ENCODE measurements at regions not wholly inside any gene's neighbourhood (a gene's known extent, or its start where the extent isn't known, plus 50 kb on each side); places are given as distances from the start of the nearest gene placed in this dataset.

GRCh38 chr1:106677181-106677580 lies 379.3 kb upstream of the PRMT6 start:
- no peak for DNase-seq (ENCODE audit: low read depth)
- TF ChIP-seq CTCF (IDR thresholded peaks at IDR 0.05; ENCODE audit: low read length, missing control alignments): no peak
- no peak overlapping the region for H3K4me3 ChIP-seq (replicated peaks; ENCODE audit: low read depth, low read length)

- TF ChIP-seq CTCF (IDR thresholded peaks at IDR 0.05; ENCODE audit: low read length, missing control alignments): no peak
- DNase-seq (ENCODE audit: low read depth): no peak
- no peak overlapping the region for H3K4me3 ChIP-seq (replicated peaks; ENCODE audit: low read depth, low read length)
Measured at GRCh38 chr1:106677721-106678120, 378.8 kb upstream of the PRMT6 start.

- no peak overlapping the region for H3K4me3 ChIP-seq (replicated peaks; ENCODE audit: low read depth, low read length)
- TF ChIP-seq CTCF (IDR thresholded peaks at IDR 0.05; ENCODE audit: low read length, missing control alignments): no peak
- DNase-seq (ENCODE audit: low read depth): no peak
Measured at GRCh38 chr1:106678279-106679050, 378.0 kb upstream of the PRMT6 start.

GRCh38 chr1:106680216-106680615 lies 376.3 kb upstream of the PRMT6 start:
- TF ChIP-seq CTCF (IDR thresholded peaks at IDR 0.05; ENCODE audit: low read length, missing control alignments): no peak
- DNase-seq (ENCODE audit: low read depth): no peak
- no peak overlapping the region for H3K4me3 ChIP-seq (replicated peaks; ENCODE audit: low read depth, low read length)

GRCh38 chr1:106680776-106681344 lies 375.6 kb upstream of the PRMT6 start:
- no peak overlapping the region for H3K4me3 ChIP-seq (replicated peaks; ENCODE audit: low read depth, low read length)
- TF ChIP-seq CTCF (IDR thresholded peaks at IDR 0.05; ENCODE audit: low read length, missing control alignments): no peak
- DNase-seq (ENCODE audit: low read depth): no peak

- TF ChIP-seq CTCF (IDR thresholded peaks at IDR 0.05; ENCODE audit: low read length, missing control alignments): no peak
- H3K4me3 ChIP-seq (replicated peaks; ENCODE audit: low read depth, low read length): no peak overlapping the region
- DNase-seq (ENCODE audit: low read depth): no peak
Measured at GRCh38 chr1:106681939-106682522, 374.4 kb upstream of the PRMT6 start.
